Uterus (tissue), 2 donors: ENCODE measurements at regions not wholly inside any gene's neighbourhood (a gene's known extent, or its start where the extent isn't known, plus 50 kb on each side); places are given as distances from the start of the nearest gene placed in this dataset.
"Not testable (repeated sequence)": the region's sequence is repeated elsewhere in the genome, so short reads cannot be mapped to it uniquely, and the experiment has no call there.

Source experiments
- CTCF ChIP-seq, 4 experiments: fragments of 200-600 bp in 2 of 4; fragments of 450-650 bp in 2 of 4; sonication (generic) in 2 of 4; IDR thresholded peaks; one replicate each; pipeline ENCODE4 v1.5.1; 2016 to 2019; ENCODE audit warnings: antibody characterized with exemption in 4 of 4, mild to moderate bottlenecking in 2 of 4, moderate library complexity in 1 of 4
- POLR2A ChIP-seq, 2 donors: fragments of 450-650 bp; IDR thresholded peaks; one replicate each; pipeline ENCODE4 v1.6.1; 2016; ENCODE audit warnings: antibody characterized with exemption in 2 of 2, mild to moderate bottlenecking in 1 of 2, moderate library complexity in 1 of 2

GRCh38 chr15:38852188-38852587, 287.6 kb upstream of the RASGRP1 start:
- not testable (repeated sequence) for TF ChIP-seq POLR2A, CTCF (IDR thresholded peaks at IDR 0.05)
